Psoas muscle (tissue), 7 donors: ENCODE measurements at regions not wholly inside any gene's neighbourhood (a gene's known extent, or its start where the extent isn't known, plus 50 kb on each side); places are given as distances from the start of the nearest gene placed in this dataset.

ENCODE experiments used
- ATAC-seq, 4 donors: fragments of 200-7000 bp; cut with Tn5 transposase; one replicate each; pipeline ENCODE4 v1.9.1; 2020; ENCODE audit warnings: moderate library complexity in 3 of 4, mild to moderate bottlenecking in 2 of 4
- DNase-seq, 2 donors: peaks; one replicate each; pipeline ENCODE4 v3.0.0-alpha.2; 2020
- H3K27ac ChIP-seq: fragments of 200-600 bp; one replicate; pipeline ENCODE4 v1.8.0; 2022
- H3K27me3 ChIP-seq, 3 donors: fragments of 200-600 bp in 1 of 3; one replicate each; pipeline versions ENCODE4 v1.6.1 to v1.8.0; 2013 to 2022; ENCODE audit warnings: low read length in 2 of 3, mild to moderate bottlenecking in 2 of 3, moderate library complexity in 1 of 3; ENCODE audit not compliant: insufficient read depth in 3 of 3
- H3K36me3 ChIP-seq, 2 donors: fragments of 200-600 bp in 1 of 2; one replicate each; pipeline versions ENCODE4 v1.6.1 to v1.8.0; 2013 to 2022; ENCODE audit warnings: low read depth in 1 of 2, mild to moderate bottlenecking in 1 of 2, moderate library complexity in 1 of 2; ENCODE audit not compliant: insufficient read depth in 1 of 2
- H3K4me1 ChIP-seq: fragments of 200-600 bp; one replicate; pipeline ENCODE4 v1.8.0; 2022
- H3K4me3 ChIP-seq: fragments of 200-600 bp; one replicate; pipeline ENCODE4 v1.8.0; 2022; ENCODE audit warnings: mild to moderate bottlenecking
- H3K9me3 ChIP-seq: fragments of 200-600 bp; one replicate; pipeline ENCODE4 v1.8.0; 2022
- WGBS, 3 donors: extraction: QIAGEN DNeasy Blood & Tissue Kit; methylation state at CpG; one replicate each; pipeline versions ENCODE4 v1.1.6 to v1.1.7; 2013; 5-methylcytosine and 5-hydroxymethylcytosine counted together
- intact Hi-C, 2 donors: fragments of 100-400 bp; cut with DNase I; formaldehyde crosslinking; loops; one replicate each; pipeline versions ENCODE4 v1.11.0 to v1.14.2; 2022
- TF ChIP-seq, protein P1 (sequence below): fragments of 200-600 bp; IDR thresholded peaks from one replicate; pipeline ENCODE4 v1.8.0; 2022; ENCODE audit warnings: antibody characterized with exemption
- donor health status: healthy with polysubstance abuse.
- donor health status: DM: no; HTN: no; CAD: no; lungs with moderate emphysema.
- donor health status: Bipolar disorder and iron deficiency.
- donor health status: healthy.
- donor health status: DM: yes; HTN: yes; CAD: no.
- donor health status: DM: no; HTN: no; CAD: no.
- donor health status: DM: yes; HTN: yes; CAD: no.

DNA sequence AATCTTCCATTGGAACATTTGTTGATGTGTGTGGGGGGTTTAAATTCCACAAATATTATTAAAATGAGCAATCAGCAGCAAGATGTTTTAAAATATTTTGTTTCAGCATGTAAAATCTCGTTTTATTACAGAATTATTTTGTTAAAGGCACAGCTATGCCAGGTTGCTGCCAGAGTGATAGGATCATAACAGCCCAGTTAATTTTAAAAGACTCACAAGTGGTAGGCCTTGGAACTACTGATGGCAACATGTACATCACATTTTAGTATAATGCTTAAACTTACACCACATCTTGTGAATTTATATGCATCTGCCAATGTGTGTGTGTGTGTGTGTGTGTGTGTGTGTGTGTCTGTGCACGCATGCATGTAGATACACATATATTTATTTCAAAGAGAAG lies 97.8 kb upstream of the SPRY1 start:
- Histone ChIP-seq H3K4me3 (no peak overlapping the region), H3K4me1 (no peaks in the 10 kb centered on the region), H3K9me3 (no peaks in the 10 kb centered on the region), H3K36me3 (no peaks in the 10 kb centered on the region), H3K27me3 (no peaks in the 10 kb centered on the region), H3K27ac (no peak overlapping the region)
- 60 to 67% (median 63%) methylated on average over 2 of the region's 2 CpGs for WGBS, 3 donors
- intact Hi-C loops = no loop called here
- TF ChIP-seq, protein P1, sequence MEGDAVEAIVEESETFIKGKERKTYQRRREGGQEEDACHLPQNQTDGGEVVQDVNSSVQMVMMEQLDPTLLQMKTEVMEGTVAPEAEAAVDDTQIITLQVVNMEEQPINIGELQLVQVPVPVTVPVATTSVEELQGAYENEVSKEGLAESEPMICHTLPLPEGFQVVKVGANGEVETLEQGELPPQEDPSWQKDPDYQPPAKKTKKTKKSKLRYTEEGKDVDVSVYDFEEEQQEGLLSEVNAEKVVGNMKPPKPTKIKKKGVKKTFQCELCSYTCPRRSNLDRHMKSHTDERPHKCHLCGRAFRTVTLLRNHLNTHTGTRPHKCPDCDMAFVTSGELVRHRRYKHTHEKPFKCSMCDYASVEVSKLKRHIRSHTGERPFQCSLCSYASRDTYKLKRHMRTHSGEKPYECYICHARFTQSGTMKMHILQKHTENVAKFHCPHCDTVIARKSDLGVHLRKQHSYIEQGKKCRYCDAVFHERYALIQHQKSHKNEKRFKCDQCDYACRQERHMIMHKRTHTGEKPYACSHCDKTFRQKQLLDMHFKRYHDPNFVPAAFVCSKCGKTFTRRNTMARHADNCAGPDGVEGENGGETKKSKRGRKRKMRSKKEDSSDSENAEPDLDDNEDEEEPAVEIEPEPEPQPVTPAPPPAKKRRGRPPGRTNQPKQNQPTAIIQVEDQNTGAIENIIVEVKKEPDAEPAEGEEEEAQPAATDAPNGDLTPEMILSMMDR = no peak
- ATAC-seq (peak in 1 of 4 donors; percentile 19), DNase-seq (no peak)

GRCh38 chr4:123299212-123299691 lies 97.3 kb upstream of the SPRY1 start:
- H3K4me1 ChIP-seq = no peaks in the 10 kb centered on the region
- no peaks in the 10 kb centered on the region for H3K9me3 ChIP-seq
- no peak overlapping the region for H3K4me3 ChIP-seq
- DNase-seq = no peak
- H3K36me3 ChIP-seq = no peaks in the 10 kb centered on the region
- no peaks in the 10 kb centered on the region for H3K27me3 ChIP-seq
- intact Hi-C loops = no loop called here
- no peak overlapping the region for H3K27ac ChIP-seq
- TF ChIP-seq, protein P1 = no peak
- peak in 2 of 4 donors; percentile 49 to 55 for ATAC-seq

GRCh38 chr4:123300222-123301039 lies 96.2 kb upstream of the SPRY1 start:
- DNase-seq = no peak
- whole genome bisulfite sequencing, 3 donors = 75 to 81% (median 79%) methylated on average over 4 of the region's 4 CpGs
- Histone ChIP-seq H3K4me3 (no peak overlapping the region), H3K36me3 (no peaks in the 10 kb centered on the region), H3K4me1 (no peaks in the 10 kb centered on the region), H3K9me3 (no peaks in the 10 kb centered on the region), H3K27me3 (no peaks in the 10 kb centered on the region), H3K27ac (no peak overlapping the region)
- ATAC-seq = no peak
- intact Hi-C loops = no loop called here
- TF ChIP-seq, protein P1 = no peak

DNA sequence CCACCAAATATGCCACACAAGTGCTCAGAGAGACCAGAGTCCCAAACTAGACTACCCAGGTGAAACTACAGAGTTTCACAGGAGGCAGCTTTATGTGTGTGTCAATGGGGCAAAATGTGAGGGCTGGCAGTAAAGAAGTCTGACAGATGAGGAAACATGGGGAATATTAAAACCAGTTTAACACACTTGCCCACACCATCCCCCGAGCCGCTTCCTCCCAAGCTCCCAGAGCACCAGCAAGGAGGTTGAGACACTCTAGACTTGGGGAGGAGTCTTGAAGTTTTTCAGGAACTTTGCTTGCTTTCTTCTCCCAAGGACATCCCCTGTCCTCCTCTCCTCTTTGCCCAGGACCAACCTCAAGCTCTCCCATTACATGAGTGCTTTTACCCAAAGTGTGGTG lies 94.7 kb upstream of the SPRY1 start:
- intact Hi-C loops = no loop called here
- H3K27ac ChIP-seq = no peak overlapping the region
- no peaks in the 10 kb centered on the region for H3K27me3 ChIP-seq
- WGBS, 3 donors = 93 to 100% (median 95%) methylated on average over 2 of the region's 2 CpGs
- ATAC-seq (no peak), DNase-seq (no peak)
- no peak overlapping the region for H3K4me3 ChIP-seq
- H3K36me3 ChIP-seq = no peaks in the 10 kb centered on the region
- no peaks in the 10 kb centered on the region for H3K4me1 ChIP-seq
- TF ChIP-seq, protein P1 = no peak
- H3K9me3 ChIP-seq = no peaks in the 10 kb centered on the region
